ENCODE measurements at regions not wholly inside any gene's neighbourhood (a gene's known extent, or its start where the extent isn't known, plus 50 kb on each side); places are given as distances from the start of the nearest gene placed in this dataset.
"Not testable (repeated sequence)": the region's sequence is repeated elsewhere in the genome, so short reads cannot be mapped to it uniquely, and the experiment has no call there.

GRCh38 chrX:40875476-40875875 is 140.1 kb upstream of the MED14 start:
- peak; percentile 3 for DNase-seq (ENCODE audit: low read depth)
- TF ChIP-seq, protein P1, sequence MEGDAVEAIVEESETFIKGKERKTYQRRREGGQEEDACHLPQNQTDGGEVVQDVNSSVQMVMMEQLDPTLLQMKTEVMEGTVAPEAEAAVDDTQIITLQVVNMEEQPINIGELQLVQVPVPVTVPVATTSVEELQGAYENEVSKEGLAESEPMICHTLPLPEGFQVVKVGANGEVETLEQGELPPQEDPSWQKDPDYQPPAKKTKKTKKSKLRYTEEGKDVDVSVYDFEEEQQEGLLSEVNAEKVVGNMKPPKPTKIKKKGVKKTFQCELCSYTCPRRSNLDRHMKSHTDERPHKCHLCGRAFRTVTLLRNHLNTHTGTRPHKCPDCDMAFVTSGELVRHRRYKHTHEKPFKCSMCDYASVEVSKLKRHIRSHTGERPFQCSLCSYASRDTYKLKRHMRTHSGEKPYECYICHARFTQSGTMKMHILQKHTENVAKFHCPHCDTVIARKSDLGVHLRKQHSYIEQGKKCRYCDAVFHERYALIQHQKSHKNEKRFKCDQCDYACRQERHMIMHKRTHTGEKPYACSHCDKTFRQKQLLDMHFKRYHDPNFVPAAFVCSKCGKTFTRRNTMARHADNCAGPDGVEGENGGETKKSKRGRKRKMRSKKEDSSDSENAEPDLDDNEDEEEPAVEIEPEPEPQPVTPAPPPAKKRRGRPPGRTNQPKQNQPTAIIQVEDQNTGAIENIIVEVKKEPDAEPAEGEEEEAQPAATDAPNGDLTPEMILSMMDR (IDR thresholded peaks at IDR 0.05; ENCODE audit: low read length, missing control alignments) = no peak
- no peak overlapping the region for H3K4me3 ChIP-seq (replicated peaks; ENCODE audit: low read depth, low read length)

DNA sequence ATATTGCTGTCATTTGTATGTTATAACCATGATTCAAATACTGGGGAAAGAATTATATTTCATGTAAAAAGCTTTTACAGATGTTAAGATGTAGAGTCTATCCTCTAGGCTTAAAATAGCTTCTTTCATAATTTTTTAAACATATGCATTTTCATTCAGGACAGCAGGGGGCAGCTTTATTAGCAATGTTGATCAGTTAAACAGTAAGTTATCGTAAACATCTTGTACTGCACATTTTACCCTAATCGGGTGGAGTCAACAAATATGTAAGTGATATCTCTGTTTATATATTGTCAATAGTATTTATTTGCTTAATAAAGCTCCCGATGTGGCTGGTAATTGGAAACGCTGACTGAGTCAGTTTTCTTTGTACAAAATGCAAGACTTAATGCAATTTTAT is 142.5 kb upstream of the MED14 start:
- peak; percentile 42 for DNase-seq (ENCODE audit: low read depth)
- TF ChIP-seq, protein P1 (IDR thresholded peaks at IDR 0.05; ENCODE audit: low read length, missing control alignments) = peak; percentile 43
- H3K4me3 ChIP-seq (replicated peaks; ENCODE audit: low read depth, low read length) = no peak overlapping the region

- H3K4me3 ChIP-seq (replicated peaks; ENCODE audit: low read depth, low read length) = no peak overlapping the region
- DNase-seq (ENCODE audit: low read depth) = no peak
- TF ChIP-seq, protein P1 (IDR thresholded peaks at IDR 0.05; ENCODE audit: low read length, missing control alignments) = no peak
Measured at GRCh38 chrX:40878766-40879165, 143.4 kb upstream of the MED14 start.

GRCh38 chrX:40879172-40879571 is 143.8 kb upstream of the MED14 start:
- DNase-seq (ENCODE audit: low read depth); H3K4me3 ChIP-seq (replicated peaks; ENCODE audit: low read depth, low read length): not testable (repeated sequence)

- DNase-seq (ENCODE audit: low read depth) = no peak
- TF ChIP-seq, protein P1 (IDR thresholded peaks at IDR 0.05; ENCODE audit: low read length, missing control alignments) = no peak
- no peak overlapping the region for H3K4me3 ChIP-seq (replicated peaks; ENCODE audit: low read depth, low read length)
Measured at GRCh38 chrX:40880712-40881111, 145.4 kb upstream of the MED14 start.

DNA sequence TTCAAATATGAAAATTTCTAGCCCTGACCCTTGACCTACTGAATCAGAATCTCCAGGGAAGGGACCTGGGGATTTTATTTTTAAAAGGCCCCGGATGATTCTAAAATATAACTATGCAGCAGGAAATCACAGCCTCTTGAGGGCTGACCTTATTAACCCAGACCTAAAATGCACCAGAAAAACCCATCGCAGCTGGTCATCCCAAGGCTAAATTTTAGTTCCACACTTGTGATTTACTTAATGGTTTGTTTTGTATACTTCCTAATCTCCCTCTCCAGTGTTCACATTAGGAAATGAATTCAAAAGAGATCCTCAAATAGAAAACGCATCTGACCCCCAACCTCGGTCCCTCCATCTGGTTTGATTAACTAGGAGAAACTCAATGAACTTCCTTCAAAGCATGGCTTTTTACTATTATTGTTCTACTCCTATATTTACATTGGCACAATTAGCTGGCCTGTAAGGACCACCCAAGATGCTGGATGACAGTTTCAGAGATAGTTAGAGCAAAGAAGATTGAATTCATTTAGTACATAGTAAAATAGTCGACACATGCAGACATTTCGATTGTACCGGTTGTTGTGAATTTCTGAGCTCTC is 147.8 kb upstream of the MED14 start:
- no peak overlapping the region for H3K4me3 ChIP-seq (replicated peaks; ENCODE audit: low read depth, low read length)
- TF ChIP-seq, protein P1 (IDR thresholded peaks at IDR 0.05; ENCODE audit: low read length, missing control alignments) = no peak
- DNase-seq (ENCODE audit: low read depth) = no peak

DNA sequence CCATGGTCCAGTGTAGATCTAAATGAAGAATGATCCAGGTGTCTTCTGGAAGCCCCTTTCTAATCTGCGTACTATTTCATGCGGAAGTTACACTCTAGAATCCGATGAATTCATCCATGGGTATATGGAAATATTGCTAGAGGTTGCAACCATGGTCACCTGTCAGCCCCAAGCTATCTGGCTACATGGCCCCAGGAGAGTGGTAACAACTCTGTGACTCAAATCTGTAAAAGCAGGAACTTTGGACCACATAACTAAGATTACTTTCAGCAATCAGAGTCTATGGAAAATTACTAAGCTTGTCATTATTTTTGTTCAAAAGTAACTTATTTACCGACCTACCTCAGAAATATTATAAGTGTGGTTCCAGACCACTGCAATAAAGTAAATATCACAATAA is 150.6 kb upstream of the MED14 start:
- H3K4me3 ChIP-seq (replicated peaks; ENCODE audit: low read depth, low read length) = no peak overlapping the region
- TF ChIP-seq, protein P1 (IDR thresholded peaks at IDR 0.05; ENCODE audit: low read length, missing control alignments) = no peak
- DNase-seq (ENCODE audit: low read depth) = no peak
